ENCODE measurements at regions not wholly inside any gene's neighbourhood (a gene's known extent, or its start where the extent isn't known, plus 50 kb on each side); places are given as distances from the start of the nearest gene placed in this dataset.

DNA sequence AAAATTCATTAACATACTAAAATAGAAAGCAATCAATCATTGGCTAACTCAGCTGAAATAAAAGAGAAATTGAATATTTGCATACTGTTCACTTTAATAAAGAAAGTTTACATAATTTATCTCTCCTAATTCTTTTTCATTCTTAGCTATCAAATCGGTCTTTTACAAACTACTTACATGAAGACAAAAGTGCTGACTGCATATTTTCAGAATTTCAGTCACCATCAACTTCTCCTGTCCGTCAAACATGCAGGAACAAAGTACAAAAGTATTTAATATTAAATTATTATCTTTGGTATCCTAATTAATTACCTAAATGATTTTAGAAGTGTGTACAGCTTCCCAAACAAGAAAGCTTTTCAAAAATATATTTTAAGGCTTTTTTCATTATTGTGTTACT lies 248.4 kb downstream of the CYLC2 start:
- intact Hi-C loops (cut with DNase I) = no loop called here

DNA sequence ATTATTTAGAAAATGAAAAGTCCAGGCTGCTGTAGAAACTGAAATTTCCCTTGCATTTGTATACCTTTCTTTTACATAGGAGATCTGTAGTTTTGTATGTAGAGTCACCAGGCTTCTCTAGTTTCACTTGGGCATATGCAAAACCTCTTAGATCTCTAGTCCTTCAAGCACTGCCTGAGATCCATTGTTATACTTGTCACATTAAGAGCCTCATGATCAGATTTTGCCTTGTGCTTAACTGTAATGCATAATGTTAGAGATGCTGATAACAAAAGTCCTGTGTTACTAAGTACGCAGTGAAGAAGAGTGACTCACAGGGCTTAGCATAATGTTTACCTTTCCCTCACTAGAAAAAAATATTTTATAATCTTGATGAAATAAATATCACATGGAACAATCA lies 250.2 kb downstream of the CYLC2 start:
- 33 to 37% methylated on average over 1 of the region's 1 CpG for WGBS, 2 donors
- FAIRE-seq (no peak), ATAC-seq (no peak), DNase-seq (no peak)
- Histone ChIP-seq H3K4me1 (no peaks in the 10 kb centered on the region), H3K36me3 (no peaks in the 10 kb centered on the region), H3K27ac (no peak overlapping the region), H3K27me3 (no peaks in the 10 kb centered on the region), H3K9me3 (no peaks in the 10 kb centered on the region), H3K4me3 (no peak overlapping the region)
- intact Hi-C loops (cut with DNase I) = no loop called here
- TF ChIP-seq, protein P1, sequence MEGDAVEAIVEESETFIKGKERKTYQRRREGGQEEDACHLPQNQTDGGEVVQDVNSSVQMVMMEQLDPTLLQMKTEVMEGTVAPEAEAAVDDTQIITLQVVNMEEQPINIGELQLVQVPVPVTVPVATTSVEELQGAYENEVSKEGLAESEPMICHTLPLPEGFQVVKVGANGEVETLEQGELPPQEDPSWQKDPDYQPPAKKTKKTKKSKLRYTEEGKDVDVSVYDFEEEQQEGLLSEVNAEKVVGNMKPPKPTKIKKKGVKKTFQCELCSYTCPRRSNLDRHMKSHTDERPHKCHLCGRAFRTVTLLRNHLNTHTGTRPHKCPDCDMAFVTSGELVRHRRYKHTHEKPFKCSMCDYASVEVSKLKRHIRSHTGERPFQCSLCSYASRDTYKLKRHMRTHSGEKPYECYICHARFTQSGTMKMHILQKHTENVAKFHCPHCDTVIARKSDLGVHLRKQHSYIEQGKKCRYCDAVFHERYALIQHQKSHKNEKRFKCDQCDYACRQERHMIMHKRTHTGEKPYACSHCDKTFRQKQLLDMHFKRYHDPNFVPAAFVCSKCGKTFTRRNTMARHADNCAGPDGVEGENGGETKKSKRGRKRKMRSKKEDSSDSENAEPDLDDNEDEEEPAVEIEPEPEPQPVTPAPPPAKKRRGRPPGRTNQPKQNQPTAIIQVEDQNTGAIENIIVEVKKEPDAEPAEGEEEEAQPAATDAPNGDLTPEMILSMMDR (IDR thresholded peaks at IDR 0.05) = no peak

More for the DNA sequence above, 248.4 kb downstream of the CYLC2 start:
- Histone ChIP-seq H3K4me3 (no peak overlapping the region), H3K36me3 (no peaks in the 10 kb centered on the region), H3K27me3 (no peaks in the 10 kb centered on the region), H3K27ac (no peak overlapping the region), H3K4me1 (no peaks in the 10 kb centered on the region), H3K9me3 (no peaks in the 10 kb centered on the region)
- TF ChIP-seq, protein P1 (IDR thresholded peaks at IDR 0.05) = no peak
- DNase-seq (no peak), ATAC-seq (no peak), FAIRE-seq (no peak)
- 38 to 42% methylated on average over 2 of the region's 2 CpGs for WGBS, 2 donors

DNA sequence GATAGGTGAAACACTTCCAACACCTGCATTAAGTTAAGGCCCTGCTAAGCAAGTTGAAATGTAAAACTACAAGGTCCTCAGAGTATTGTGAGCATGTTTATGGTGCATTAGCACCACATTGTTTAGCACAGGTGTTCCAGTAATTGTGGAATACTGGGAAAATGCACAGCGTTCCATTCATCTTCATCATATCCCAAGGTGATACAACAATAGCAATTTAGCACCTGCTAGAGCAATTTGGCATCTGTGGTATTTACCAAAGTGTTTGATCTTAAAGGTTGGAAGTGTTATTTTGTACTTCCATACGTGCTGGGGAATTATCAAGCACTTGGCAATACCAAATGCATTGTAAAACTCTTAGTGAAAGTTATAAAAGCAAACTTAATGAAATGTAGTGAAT lies 266.8 kb downstream of the CYLC2 start:
- DNase-seq (no peak), ATAC-seq (no peak), FAIRE-seq (no peak)
- TF ChIP-seq, protein P1 (IDR thresholded peaks at IDR 0.05) = no peak
- Histone ChIP-seq H3K27me3 (no peaks in the 10 kb centered on the region), H3K4me1 (no peaks in the 10 kb centered on the region), H3K9me3 (no peaks in the 10 kb centered on the region), H3K36me3 (no peaks in the 10 kb centered on the region), H3K27ac (no peak overlapping the region), H3K4me3 (no peak overlapping the region)
- 30 to 35% methylated on average over 2 of the region's 2 CpGs for WGBS, 2 donors
- intact Hi-C loops (cut with DNase I) = no loop called here

DNA sequence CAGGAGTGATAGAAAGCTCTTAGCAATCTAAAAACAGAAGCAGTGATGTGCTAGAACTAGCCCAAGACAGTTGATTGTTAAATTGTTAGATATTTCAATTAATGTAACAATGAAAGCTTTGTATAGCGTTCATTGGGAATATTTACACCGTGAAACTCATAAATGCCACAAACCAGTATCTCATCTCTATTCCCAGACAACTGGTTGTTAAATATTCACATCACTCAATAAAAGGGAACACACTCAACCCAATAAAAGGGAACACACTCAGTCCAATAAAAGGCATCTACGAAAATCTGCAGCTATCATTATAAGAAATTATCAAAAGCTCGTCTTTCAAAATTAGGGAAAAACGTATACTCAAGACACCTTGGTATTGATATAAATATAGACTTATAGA lies 270.9 kb downstream of the CYLC2 start:
- FAIRE-seq = no peak
- H3K9me3 ChIP-seq = peaks cover 0 to 3% (median 0%) of the 10 kb centered on the region in 4 donors
- ATAC-seq = no peak
- TF ChIP-seq, protein P1 (IDR thresholded peaks at IDR 0.05) = no peak
- intact Hi-C loops (cut with DNase I) = no loop called here
- H3K4me1 ChIP-seq = no peaks in the 10 kb centered on the region
- no peak overlapping the region for H3K27ac ChIP-seq
- WGBS, 2 donors = 63 to 77% methylated on average over 5 of the region's 5 CpGs
- H3K4me3 ChIP-seq = no peak overlapping the region
- no peak for DNase-seq
- no peaks in the 10 kb centered on the region for H3K36me3 ChIP-seq
- H3K27me3 ChIP-seq = no peaks in the 10 kb centered on the region

DNA sequence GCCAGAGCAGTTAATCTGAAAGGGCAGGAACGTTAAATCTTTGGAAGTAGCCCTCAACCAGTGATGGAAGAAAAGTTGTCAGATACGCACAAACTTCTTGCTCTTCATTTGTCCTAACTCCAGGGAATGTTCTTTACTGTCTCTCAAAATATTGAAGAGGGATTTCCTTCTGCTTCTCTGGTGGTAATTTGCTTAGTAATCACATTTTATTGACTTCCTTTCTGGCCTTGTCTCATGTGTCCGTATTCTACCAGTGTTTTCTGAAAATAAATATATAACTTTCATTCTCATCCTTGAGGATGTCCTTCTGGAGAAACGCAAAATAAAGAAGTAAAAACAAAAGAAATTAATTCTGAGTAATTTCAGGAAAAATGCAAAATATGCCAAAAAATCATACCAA lies 282.1 kb downstream of the CYLC2 start:
- no peaks in the 10 kb centered on the region for H3K9me3 ChIP-seq
- H3K4me1 ChIP-seq = no peaks in the 10 kb centered on the region
- WGBS, 2 donors = 48 to 51% methylated on average over 4 of the region's 4 CpGs
- H3K27ac ChIP-seq = no peak overlapping the region
- H3K27me3 ChIP-seq = no peaks in the 10 kb centered on the region
- TF ChIP-seq, protein P1 (IDR thresholded peaks at IDR 0.05) = no peak
- FAIRE-seq (no peak), ATAC-seq (no peak), DNase-seq (no peak)
- no peak overlapping the region for H3K4me3 ChIP-seq
- no peaks in the 10 kb centered on the region for H3K36me3 ChIP-seq
- intact Hi-C loops (cut with DNase I) = no loop called here

All from pancreas (tissue), 10 donors.